SU-DHL-6 (cell line): ENCODE measurements at regions not wholly inside any gene's neighbourhood (a gene's known extent, or its start where the extent isn't known, plus 50 kb on each side); places are given as distances from the start of the nearest gene placed in this dataset.

ENCODE experiments used
- CTCF ChIP-seq: fragments of 200-600 bp; sonication (generic); IDR thresholded peaks from one replicate; pipeline ENCODE4 v1.5.1; 2017; ENCODE audit warnings: antibody characterized with exemption, mild to moderate bottlenecking, low read length, moderate library complexity; ENCODE audit not compliant: insufficient read depth, poor library complexity, severe bottlenecking
- EZH2phosphoT487 ChIP-seq: fragments of 200-600 bp; sonication (generic), shearing (Covaris generic); conservative IDR thresholded peaks from 2 replicates; pipeline ENCODE4 v1.6.1; 2018; ENCODE audit warnings: mild to moderate bottlenecking, antibody characterized with exemption, low read length, moderate library complexity, mixed read lengths

- no peak for TF ChIP-seq CTCF
- TF ChIP-seq EZH2phosphoT487 = no peak
Observed at GRCh38 chr20:48393311-48393685, 434.5 kb downstream of the PREX1 start.
